GM12878 (cell line): ENCODE measurements at regions not wholly inside any gene's neighbourhood (a gene's known extent, or its start where the extent isn't known, plus 50 kb on each side); places are given as distances from the start of the nearest gene placed in this dataset.

ENCODE experiments used
- ATAC-seq: fragments of 200-7000 bp; cut with Tn5 transposase; 3 replicates; pipeline ENCODE4 v1.9.1; 2020; ENCODE audit warnings: mild to moderate bottlenecking, moderate library complexity
- BruUV-seq: library from RNA; stranded (reverse); fragments of 400-500 nt; replicated peaks from 2 replicates; lab custom pipeline; 2021; lab: Mats Ljungman, UMichigan
- CTCF ChIA-PET: fragments of 300-600 bp; sonication (Branson Sonifier 250); formaldehyde crosslinking; extraction: SDS; loops from one replicate; lab custom pipeline; 2021; ENCODE audit warnings: inconsistent platforms; lab: Yijun Ruan, JAX
- POLR2A ChIA-PET: fragments of 350-600 bp; formaldehyde crosslinking; extraction: SDS; loops from one replicate; lab custom pipeline; 2021; ENCODE audit warnings: inconsistent platforms; lab: Charles Lee
- RAD21 ChIA-PET: fragments of 300-600 bp; sonication (Branson Sonifier 250); formaldehyde crosslinking; loops from one replicate; lab custom pipeline; 2023; ENCODE audit warnings: antibody characterized with exemption; ENCODE audit not compliant: unreplicated experiment; lab: Charles Lee
- SMC1A ChIA-PET: fragments of 300-600 bp; sonication (Branson Sonifier 250); formaldehyde crosslinking; loops from one replicate; lab custom pipeline; 2023; ENCODE audit not compliant: unreplicated experiment, uncharacterized antibody; lab: Charles Lee
- DNase-seq: peaks from one replicate; pipeline ENCODE4 v3.0.0-alpha.2; 2011; ENCODE audit warnings: low read depth, low spot score
- FAIRE-seq: peaks from 3 replicates; lab custom pipeline; 2011; peaks lifted over from hg19 to GRCh38; lab: Jason Lieb, UNC
- H2AFZ ChIP-seq: 2 replicates; pipeline ENCODE4 v1.6.0; 2011; ENCODE audit warnings: low read depth, low read length, control low read depth; ENCODE audit not compliant: control insufficient read depth
- H3K27ac ChIP-seq: 2 replicates; pipeline ENCODE4 v1.5.1; 2011; ENCODE audit warnings: control low read depth; ENCODE audit not compliant: control insufficient read depth, insufficient read depth
- H3K27me3 ChIP-seq, 2 experiments: replicated peaks in 1 of 2; 2 replicates each; pipeline versions ENCODE4 v1.6.0 to v1.6.1; 2011; ENCODE audit warnings: low read length in 1 of 2; ENCODE audit not compliant: control insufficient read depth in 2 of 2, insufficient read depth in 2 of 2
- H3K36me3 ChIP-seq, 2 experiments: 2 replicates each; pipeline ENCODE4 v1.5.1; 2011; ENCODE audit warnings: low read length in 1 of 2; ENCODE audit not compliant: control insufficient read depth in 2 of 2, insufficient read depth in 2 of 2
- H3K4me1 ChIP-seq: 2 replicates; pipeline ENCODE4 v1.6.1; 2011; ENCODE audit warnings: mild to moderate bottlenecking, low read length, moderate library complexity, mixed read lengths; ENCODE audit not compliant: control insufficient read depth, insufficient read depth
- H3K4me2 ChIP-seq: 2 replicates; pipeline ENCODE4 v1.6.0; 2011; ENCODE audit warnings: control low read depth; ENCODE audit not compliant: control insufficient read depth, insufficient read depth
- H3K4me3 ChIP-seq: fragments of 200-600 bp; sonication (generic); 2 replicates; pipeline ENCODE4 v1.5.1; 2016
- H3K79me2 ChIP-seq: 2 replicates; pipeline ENCODE4 v1.6.0; 2011; ENCODE audit warnings: low read length; ENCODE audit not compliant: control insufficient read depth, insufficient read depth
- H3K9ac ChIP-seq: 2 replicates; pipeline ENCODE4 v1.8.0; 2011; ENCODE audit warnings: low read length, control low read depth, mixed read lengths; ENCODE audit not compliant: control insufficient read depth, insufficient read depth
- H3K9me3 ChIP-seq: replicated peaks from 3 replicates; pipeline ENCODE4 v1.5.1; 2011; ENCODE audit warnings: mild to moderate bottlenecking, low read length; ENCODE audit not compliant: control insufficient read depth, insufficient read depth
- H4K20me1 ChIP-seq: 2 replicates; pipeline ENCODE4 v1.6.0; 2011; ENCODE audit not compliant: control insufficient read depth, insufficient read depth
- BACH1 ChIP-seq: fragments of 450-650 bp; IDR thresholded peaks from 2 replicates; pipeline ENCODE4 v1.6.1; 2017; ENCODE audit warnings: mild to moderate bottlenecking, borderline replicate concordance
- CBX5 ChIP-seq: sonication (generic); IDR thresholded peaks from 2 replicates; pipeline ENCODE4 v1.6.1; 2016; ENCODE audit warnings: low read depth, moderate library complexity, mild to moderate bottlenecking, inconsistent platforms
- CEBPZ ChIP-seq: fragments of 150-350 bp; IDR thresholded peaks from 2 replicates; pipeline ENCODE4 v1.6.1; 2016; ENCODE audit warnings: low read depth, low read length
- ELK1 ChIP-seq: IDR thresholded peaks from 2 replicates; pipeline ENCODE4 v1.6.1; 2012; ENCODE audit warnings: low read depth, low read length, improper control_type of control experiment
- ETV6 ChIP-seq, 2 experiments: fragments of 450-650 bp in 1 of 2; IDR thresholded peaks in 1 of 2; conservative IDR thresholded peaks in 1 of 2; 2 replicates each; pipeline ENCODE4 v1.6.1; 2014; ENCODE audit warnings: antibody characterized with exemption in 1 of 2, borderline replicate concordance in 1 of 2, low read depth in 1 of 2, mild to moderate bottlenecking in 1 of 2, moderate library complexity in 1 of 2
- IKZF2 ChIP-seq, 2 experiments: fragments of 450-650 bp; IDR thresholded peaks; 2 replicates each; pipeline ENCODE4 v1.6.1; 2017; ENCODE audit warnings: mild to moderate bottlenecking in 2 of 2, moderate library complexity in 2 of 2
- MEF2B ChIP-seq: fragments of 450-650 bp; IDR thresholded peaks from 2 replicates; pipeline ENCODE4 v1.6.1; 2018; ENCODE audit warnings: mild to moderate bottlenecking, moderate library complexity; ENCODE audit not compliant: partially characterized antibody, poor library complexity, severe bottlenecking
- MYB ChIP-seq: fragments of 150-350 bp; IDR thresholded peaks from 2 replicates; pipeline ENCODE4 v1.6.1; 2014; ENCODE audit warnings: mild to moderate bottlenecking, low read depth, low read length, borderline replicate concordance
- PRDM15 ChIP-seq: fragments of 450-650 bp; formaldehyde crosslinking; IDR thresholded peaks from 2 replicates; pipeline ENCODE4 v1.4.0; 2020; ENCODE audit warnings: mild to moderate bottlenecking, moderate library complexity
- RAD21 ChIP-seq: IDR thresholded peaks from 2 replicates; pipeline ENCODE4 v1.6.1; 2011; ENCODE audit warnings: mild to moderate bottlenecking, low read depth, low read length, moderate library complexity; ENCODE audit not compliant: insufficient read depth
- SKIL ChIP-seq: fragments of 450-650 bp; IDR thresholded peaks from 2 replicates; pipeline ENCODE4 v1.6.1; 2017; ENCODE audit warnings: mild to moderate bottlenecking, low read depth, inconsistent platforms; ENCODE audit not compliant: poor library complexity, severe bottlenecking
- SMAD5 ChIP-seq: IDR thresholded peaks from 2 replicates; pipeline ENCODE4 v1.6.1; 2016; ENCODE audit warnings: antibody characterized with exemption, low read depth
- TARDBP ChIP-seq: IDR thresholded peaks from 2 replicates; pipeline ENCODE4 v1.6.1; 2016; ENCODE audit warnings: borderline replicate concordance
- ZNF217 ChIP-seq: fragments of 450-650 bp; IDR thresholded peaks from 2 replicates; pipeline ENCODE4 v1.6.1; 2017; ENCODE audit warnings: antibody characterized with exemption, mild to moderate bottlenecking
- in situ Hi-C: fragments of 300-500 bp; cut with MboI; formaldehyde crosslinking; loops from 9 replicates; pipeline ENCODE4 v1.14.3; 2018; ENCODE audit warnings: mixed read lengths
- intact Hi-C: fragments of 100-400 bp; cut with micrococcal nuclease; formaldehyde crosslinking; loops from one replicate; pipeline ENCODE4 v1.14.2; 2022; ENCODE audit not compliant: unreplicated experiment

- Histone ChIP-seq H3K36me3 (no peaks in the 10 kb centered on the region), H3K79me2 (no peaks in the 10 kb centered on the region), H3K4me1 (no peaks in the 10 kb centered on the region), H3K27ac (no peak overlapping the region), H3K9ac (no peak overlapping the region), H3K4me3 (no peak overlapping the region), H3K9me3 (no peaks in the 10 kb centered on the region), H2AFZ (no peak overlapping the region), H4K20me1 (no peaks in the 10 kb centered on the region), H3K27me3 (no peaks in the 10 kb centered on the region), H3K4me2 (no peak overlapping the region)
- ATAC-seq (no peak), DNase-seq (no peak), FAIRE-seq (no peak)
- no TSS peak for BruUV-seq
- no peak for TF ChIP-seq CEBPZ
- no peak for TF ChIP-seq TARDBP
- no peak for TF ChIP-seq BACH1
- no peak for TF ChIP-seq SMAD5
- no peak for TF ChIP-seq MYB
- TF ChIP-seq SKIL: no peak
- no peak for TF ChIP-seq CBX5
- TF ChIP-seq RAD21: no peak
- TF ChIP-seq MEF2B: no peak
- no peak for TF ChIP-seq PRDM15 (CRISPR knock-in tag)
- no peak for TF ChIP-seq ZNF217
- TF ChIP-seq IKZF2 (IDR thresholded peaks at IDR 0.05): no peak
- no peak for TF ChIP-seq ELK1
- TF ChIP-seq ETV6 (conservative IDR thresholded peaks at IDR 0.05 in 1 of 2, IDR thresholded peaks at IDR 0.05 in 1 of 2; ENCODE audit: borderline replicate concordance in 1 of 2, low read depth in 1 of 2): no peak
- in situ Hi-C loops (no loop called here), intact Hi-C loops (no loop called here)
- CTCF ChIA-PET: no interaction called here
- POLR2A ChIA-PET: no interaction called here
- RAD21 ChIA-PET: no interaction called here
- SMC1A ChIA-PET: no interaction called here
These were observed 961.7 kb downstream of the NTRK3 start for GRCh38 chr15:87294854-87295253.
